ENCODE measurements at regions not wholly inside any gene's neighbourhood (a gene's known extent, or its start where the extent isn't known, plus 50 kb on each side); places are given as distances from the start of the nearest gene placed in this dataset.
"Not testable (repeated sequence)": the region's sequence is repeated elsewhere in the genome, so short reads cannot be mapped to it uniquely, and the experiment has no call there.

GRCh38 chr5:159593518-159594073 is 263.3 kb upstream of the IL12B start:
- DNase-seq (ENCODE audit: low read depth): no peak

GRCh38 chr5:159595561-159595960 is 265.3 kb upstream of the IL12B start:
- DNase-seq (ENCODE audit: low read depth): not testable (repeated sequence)

- DNase-seq (ENCODE audit: low read depth): no peak
Observed at GRCh38 chr5:159601216-159601615, 270.9 kb upstream of the IL12B start.

- no peak for DNase-seq (ENCODE audit: low read depth)
Observed at GRCh38 chr5:159602434-159602833, 272.1 kb upstream of the IL12B start.

GRCh38 chr5:159605585-159605984 is 275.3 kb upstream of the IL12B start:
- DNase-seq (ENCODE audit: low read depth): no peak

- DNase-seq (ENCODE audit: low read depth): no peak
Observed at GRCh38 chr5:159609359-159609758, 279.1 kb upstream of the IL12B start.

- DNase-seq (ENCODE audit: low read depth): no peak
Observed at GRCh38 chr5:159610966-159611579, 280.8 kb upstream of the IL12B start.

- no peak for DNase-seq (ENCODE audit: low read depth)
Observed at GRCh38 chr5:159616952-159617351, 286.7 kb upstream of the IL12B start.

GRCh38 chr5:159619826-159620225 is 289.5 kb upstream of the IL12B start:
- no peak for DNase-seq (ENCODE audit: low read depth)

- no peak for DNase-seq (ENCODE audit: low read depth)
Observed at GRCh38 chr5:159620853-159621540, 290.7 kb upstream of the IL12B start.

- DNase-seq (ENCODE audit: low read depth): no peak
Observed at GRCh38 chr5:159628703-159629102, 287.6 kb upstream of the ADRA1B start.

- no peak for DNase-seq (ENCODE audit: low read depth)
Observed at GRCh38 chr5:159629158-159629557, 287.1 kb upstream of the ADRA1B start.

- no peak for DNase-seq (ENCODE audit: low read depth)
Observed at GRCh38 chr5:159630545-159630944, 285.7 kb upstream of the ADRA1B start.

- no peak for DNase-seq (ENCODE audit: low read depth)
Observed at GRCh38 chr5:159631001-159631400, 285.3 kb upstream of the ADRA1B start.

- no peak for DNase-seq (ENCODE audit: low read depth)
Observed at GRCh38 chr5:159632866-159633265, 283.4 kb upstream of the ADRA1B start.

- no peak for DNase-seq (ENCODE audit: low read depth)
Observed at GRCh38 chr5:159638481-159638880, 277.8 kb upstream of the ADRA1B start.

- DNase-seq (ENCODE audit: low read depth): no peak
Observed at GRCh38 chr5:159638954-159639559, 277.2 kb upstream of the ADRA1B start.

- DNase-seq (ENCODE audit: low read depth): no peak
Observed at GRCh38 chr5:159639590-159639989, 276.7 kb upstream of the ADRA1B start.

GRCh38 chr5:159640446-159640845 is 275.8 kb upstream of the ADRA1B start:
- no peak for DNase-seq (ENCODE audit: low read depth)

GRCh38 chr5:159640921-159641320 is 275.4 kb upstream of the ADRA1B start:
- no peak for DNase-seq (ENCODE audit: low read depth)

GRCh38 chr5:159641371-159642039 is 274.8 kb upstream of the ADRA1B start:
- DNase-seq (ENCODE audit: low read depth): no peak

- DNase-seq (ENCODE audit: low read depth): no peak
Observed at GRCh38 chr5:159642379-159642778, 273.9 kb upstream of the ADRA1B start.

- no peak for DNase-seq (ENCODE audit: low read depth)
Observed at GRCh38 chr5:159644053-159644452, 272.2 kb upstream of the ADRA1B start.

All from activated T-cell treated with anti-CD3 and anti-CD28 coated beads for 24 hours (primary cell).